BE2C (cell line): ENCODE measurements at regions not wholly inside any gene's neighbourhood (a gene's known extent, or its start where the extent isn't known, plus 50 kb on each side); places are given as distances from the start of the nearest gene placed in this dataset.

Experiments used
- DNase-seq: peaks from one replicate; pipeline ENCODE4 v3.0.0-alpha.2; 2020
- H3K27me3 ChIP-seq: fragments of 250-450 bp; sonication (Bioruptor Pico); 2 replicates; pipeline ENCODE4 v1.5.1; 2020; ENCODE audit warnings: mild to moderate bottlenecking
- H3K36me3 ChIP-seq: fragments of 250-450 bp; sonication (Bioruptor Pico); 2 replicates; pipeline ENCODE4 v1.5.1; 2020; ENCODE audit warnings: mild to moderate bottlenecking
- H3K4me1 ChIP-seq: fragments of 250-450 bp; sonication (Bioruptor Pico); 2 replicates; pipeline ENCODE4 v1.5.1; 2020
- H3K4me3 ChIP-seq: 2 replicates; pipeline ENCODE4 v1.5.1; 2011; ENCODE audit warnings: low read depth, low read length
- H3K9me3 ChIP-seq: fragments of 250-450 bp; sonication (Bioruptor Pico); 2 replicates; pipeline ENCODE4 v1.5.1; 2020
- CTCF ChIP-seq: IDR thresholded peaks from 2 replicates; pipeline ENCODE4 v1.5.1; 2012; ENCODE audit warnings: mild to moderate bottlenecking, low read depth, low read length

GRCh38 chr5:96340357-96340756, 92.7 kb downstream of the PCSK1 start:
- no peaks in the 10 kb centered on the region for H3K36me3 ChIP-seq
- no peaks in the 10 kb centered on the region for H3K9me3 ChIP-seq
- no peaks in the 10 kb centered on the region for H3K4me1 ChIP-seq
- no peak for DNase-seq
- H3K27me3 ChIP-seq = no peaks in the 10 kb centered on the region
- H3K4me3 ChIP-seq = no peak overlapping the region
- no peak for TF ChIP-seq CTCF

- TF ChIP-seq CTCF = no peak
- DNase-seq = no peak
- no peaks in the 10 kb centered on the region for H3K9me3 ChIP-seq
- no peaks in the 10 kb centered on the region for H3K4me1 ChIP-seq
- H3K27me3 ChIP-seq = no peaks in the 10 kb centered on the region
- H3K4me3 ChIP-seq = no peak overlapping the region
- no peaks in the 10 kb centered on the region for H3K36me3 ChIP-seq
Observed at GRCh38 chr5:96339862-96340261, 93.2 kb downstream of the PCSK1 start.

- Histone ChIP-seq H3K27me3 (no peaks in the 10 kb centered on the region), H3K36me3 (no peaks in the 10 kb centered on the region), H3K4me3 (no peak overlapping the region), H3K4me1 (no peaks in the 10 kb centered on the region), H3K9me3 (no peaks in the 10 kb centered on the region)
- no peak for TF ChIP-seq CTCF
- no peak for DNase-seq
Observed at GRCh38 chr5:96338624-96339415, 94.2 kb downstream of the PCSK1 start.

GRCh38 chr5:96338091-96338490, 95.0 kb downstream of the PCSK1 start:
- no peak for TF ChIP-seq CTCF
- DNase-seq = no peak
- Histone ChIP-seq H3K4me3 (no peak overlapping the region), H3K36me3 (no peaks in the 10 kb centered on the region), H3K4me1 (no peaks in the 10 kb centered on the region), H3K27me3 (no peaks in the 10 kb centered on the region), H3K9me3 (no peaks in the 10 kb centered on the region)

- H3K27me3 ChIP-seq = no peaks in the 10 kb centered on the region
- no peak overlapping the region for H3K4me3 ChIP-seq
- no peaks in the 10 kb centered on the region for H3K4me1 ChIP-seq
- no peak for DNase-seq
- no peaks in the 10 kb centered on the region for H3K9me3 ChIP-seq
- H3K36me3 ChIP-seq = no peaks in the 10 kb centered on the region
- TF ChIP-seq CTCF = no peak
Observed at GRCh38 chr5:96337048-96337781, 95.8 kb downstream of the PCSK1 start.

- Histone ChIP-seq H3K36me3 (no peaks in the 10 kb centered on the region), H3K9me3 (no peaks in the 10 kb centered on the region), H3K27me3 (no peaks in the 10 kb centered on the region), H3K4me1 (no peaks in the 10 kb centered on the region), H3K4me3 (no peak overlapping the region)
- peak; percentile 97 for TF ChIP-seq CTCF
- DNase-seq = peak; percentile 69
Observed at GRCh38 chr5:96336351-96336985, 96.6 kb downstream of the PCSK1 start.
